GM19099 (cell line): ENCODE measurements at regions not wholly inside any gene's neighbourhood (a gene's known extent, or its start where the extent isn't known, plus 50 kb on each side); places are given as distances from the start of the nearest gene placed in this dataset.

Experiments used
- POLR2A ChIP-seq: IDR thresholded peaks from 3 replicates; pipeline ENCODE4 v1.6.1; 2011; ENCODE audit warnings: low read depth; ENCODE audit not compliant: insufficient read length; ENCODE audit errors: extremely low read depth

DNA sequence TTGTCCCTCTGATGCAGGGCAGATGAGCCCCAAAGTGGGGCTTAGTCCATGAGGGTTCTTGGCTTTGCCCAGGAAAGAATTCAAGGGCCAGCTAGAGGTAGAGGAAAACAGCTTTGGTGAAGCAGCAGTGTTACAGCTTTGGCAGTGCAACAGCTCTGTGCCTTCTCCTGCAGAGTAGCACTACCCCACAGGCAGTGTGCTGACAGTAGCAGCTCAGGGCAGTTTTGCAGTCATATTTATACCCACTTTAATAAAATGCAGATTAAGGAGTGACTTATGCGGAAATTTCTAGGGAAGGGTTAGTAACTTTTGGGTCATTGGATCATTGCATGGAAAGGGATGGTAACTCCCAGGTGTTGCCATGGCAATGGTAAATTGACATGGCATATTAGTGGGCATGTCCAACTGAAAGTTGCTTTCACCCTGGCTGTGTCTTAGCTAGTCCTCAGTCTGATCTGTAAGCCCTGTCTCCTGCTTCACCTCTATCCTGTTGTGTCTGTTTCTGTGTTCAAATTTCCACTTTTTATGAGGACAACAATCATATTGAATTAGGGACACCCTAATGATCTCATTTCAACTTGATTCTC lies 241.3 kb upstream of the C2CD4B start:
- TF ChIP-seq POLR2A = no peak

GRCh38 chr15:62407216-62407615 lies 242.1 kb upstream of the C2CD4B start:
- TF ChIP-seq POLR2A = no peak

DNA sequence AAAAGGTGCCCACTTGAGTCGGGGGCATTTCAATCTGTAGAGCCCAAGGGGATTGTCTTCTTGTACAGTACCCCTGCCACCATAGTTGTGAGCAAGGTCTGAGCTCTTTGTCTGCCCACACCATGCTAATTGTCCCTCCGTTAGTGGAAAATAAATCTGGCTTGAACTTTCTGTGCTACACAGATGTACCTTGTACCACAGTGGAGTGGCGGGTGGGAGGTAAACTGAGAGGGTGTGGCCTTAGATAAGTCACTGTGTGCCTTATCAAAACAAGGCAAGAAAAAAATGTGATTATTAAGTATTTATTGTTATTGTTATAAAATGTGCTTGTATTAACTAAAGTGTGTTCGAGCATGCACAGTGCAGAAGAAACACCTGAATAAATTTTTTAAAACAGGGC lies 242.9 kb upstream of the C2CD4B start:
- no peak for TF ChIP-seq POLR2A

- no peak for TF ChIP-seq POLR2A
Observed at GRCh38 chr15:62409466-62409865, 244.4 kb upstream of the C2CD4B start.

DNA sequence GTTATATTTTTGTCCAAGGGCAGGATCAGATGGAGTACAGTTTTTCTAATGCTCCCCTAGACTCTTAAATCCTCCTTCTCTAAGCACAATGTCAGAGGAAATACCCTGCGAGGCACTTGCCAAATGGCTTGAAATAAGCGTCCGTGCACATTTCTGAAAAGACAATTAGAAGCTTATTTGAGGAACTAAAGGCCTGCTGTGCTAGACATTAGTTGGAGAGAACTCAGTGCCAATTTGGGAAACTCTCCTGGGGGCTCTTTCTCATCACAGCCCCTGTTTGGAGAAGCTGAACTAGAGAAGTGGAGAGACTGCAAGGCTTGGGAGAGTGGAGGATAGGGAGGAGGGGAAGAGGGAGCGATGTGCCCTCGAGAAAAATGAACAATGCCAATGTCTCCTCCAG lies 247.6 kb upstream of the C2CD4B start:
- no peak for TF ChIP-seq POLR2A

GRCh38 chr15:62413153-62413552 lies 248.1 kb upstream of the C2CD4B start:
- TF ChIP-seq POLR2A = no peak

DNA sequence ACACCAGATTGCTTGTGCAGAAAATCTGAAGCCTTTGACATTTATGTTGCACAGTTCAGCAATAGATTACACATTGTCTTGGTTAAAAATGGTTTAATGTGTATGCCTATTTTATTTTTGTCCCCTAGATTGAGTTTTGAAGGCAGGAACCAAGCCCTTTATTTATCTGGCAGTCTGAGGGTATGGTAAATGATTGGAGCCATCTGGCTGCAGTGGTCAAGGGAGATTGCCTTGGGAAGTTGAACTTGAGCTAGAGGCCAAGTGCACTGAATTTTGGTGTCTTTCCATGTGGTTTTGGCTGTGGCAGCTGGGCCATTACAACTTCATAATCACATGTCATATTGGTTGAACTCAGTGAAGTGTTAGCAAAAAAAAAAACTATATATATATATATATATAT lies 248.7 kb upstream of the C2CD4B start:
- TF ChIP-seq POLR2A = no peak

GRCh38 chr15:62415498-62415897 lies 250.4 kb upstream of the C2CD4B start:
- TF ChIP-seq POLR2A = no peak

DNA sequence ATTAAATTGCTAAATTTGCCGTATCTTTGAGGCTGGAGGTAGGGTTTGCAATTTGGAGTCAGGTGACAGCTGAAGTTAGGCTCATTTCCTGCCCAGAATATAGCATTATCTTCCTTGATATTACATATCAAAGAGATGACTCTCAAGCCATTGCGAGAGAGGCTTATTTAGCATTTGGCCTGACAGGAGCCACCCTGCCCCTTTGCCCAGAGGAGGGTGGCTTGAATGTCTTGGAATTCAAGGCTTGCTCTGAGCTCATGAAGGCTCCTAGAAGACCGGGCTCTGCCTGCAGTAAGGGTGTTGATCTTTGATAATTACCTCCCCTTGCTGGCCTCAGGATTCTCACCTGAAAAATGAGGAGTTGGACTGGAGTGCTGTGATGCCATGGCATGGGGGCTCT lies 251.4 kb upstream of the C2CD4B start:
- no peak for TF ChIP-seq POLR2A

- TF ChIP-seq POLR2A = no peak
Observed at GRCh38 chr15:62417439-62417838, 252.4 kb upstream of the C2CD4B start.

DNA sequence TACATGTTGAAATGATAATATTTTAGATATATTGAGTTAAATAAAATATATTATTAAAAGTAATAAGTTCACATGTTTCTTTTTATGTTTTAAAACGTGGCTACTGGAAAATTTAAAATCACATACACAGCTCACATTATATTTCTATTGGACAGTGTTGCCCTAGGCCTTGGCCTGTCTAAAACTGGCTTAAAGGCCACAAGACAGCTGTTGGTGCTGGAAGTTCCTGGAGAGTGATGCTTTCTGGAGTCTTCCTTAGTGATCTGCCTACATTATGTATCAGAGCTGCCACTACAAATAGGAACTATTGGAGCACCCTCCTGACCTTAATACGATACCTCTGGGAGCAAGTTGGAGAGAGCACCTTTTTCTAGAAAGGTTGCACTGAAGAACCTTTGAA lies 254.1 kb upstream of the C2CD4B start:
- TF ChIP-seq POLR2A = no peak

- no peak for TF ChIP-seq POLR2A
Observed at GRCh38 chr15:62421289-62421688, 256.2 kb upstream of the C2CD4B start.

GRCh38 chr15:62426387-62426956 lies 261.4 kb upstream of the C2CD4B start:
- no peak for TF ChIP-seq POLR2A

DNA sequence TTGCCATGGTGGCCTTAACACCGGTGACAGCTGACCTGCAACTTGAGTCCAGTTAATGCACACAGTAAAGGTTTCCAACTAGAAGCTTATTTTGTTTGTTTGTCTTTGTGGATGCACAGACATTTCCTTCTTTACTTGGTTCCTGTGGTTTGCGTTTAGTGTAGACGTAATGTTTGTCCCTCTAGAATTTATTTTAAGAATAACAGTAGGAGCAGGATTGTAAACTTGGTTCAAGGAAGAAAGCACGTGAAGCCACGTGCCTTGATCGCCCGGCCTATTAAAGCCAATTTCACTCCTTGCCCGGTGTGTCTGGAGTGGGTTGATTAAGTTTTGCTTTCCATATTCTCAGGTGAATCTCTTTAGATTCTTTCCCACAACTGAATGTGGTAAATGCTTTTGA lies 263.2 kb upstream of the C2CD4B start:
- TF ChIP-seq POLR2A = no peak

GRCh38 chr15:62428851-62429598 lies 263.9 kb upstream of the C2CD4B start:
- no peak for TF ChIP-seq POLR2A

DNA sequence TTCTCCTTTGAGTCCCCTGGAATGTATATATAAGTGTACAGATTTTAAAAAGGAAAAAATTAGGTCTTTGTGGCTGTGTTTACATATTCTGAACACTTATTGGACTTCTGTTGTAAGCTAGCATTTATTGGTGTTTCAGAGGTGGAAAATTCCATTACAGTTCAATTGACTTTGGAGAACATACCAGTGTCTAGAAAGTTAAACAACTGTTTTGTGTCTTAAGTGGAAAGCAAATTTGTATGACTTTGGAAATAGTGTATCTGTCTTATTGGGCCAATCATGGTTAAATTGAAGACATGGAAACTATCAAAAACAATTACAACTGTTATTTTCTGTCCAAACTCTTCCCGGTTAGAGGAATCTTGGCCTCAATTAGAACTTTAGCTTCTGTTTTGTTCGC lies 265.0 kb upstream of the C2CD4B start:
- no peak for TF ChIP-seq POLR2A
